ENCODE measurements at regions not wholly inside any gene's neighbourhood (a gene's known extent, or its start where the extent isn't known, plus 50 kb on each side); places are given as distances from the start of the nearest gene placed in this dataset.

GRCh38 chr21:28091466-28091865, 901.2 kb downstream of the LTN1 start:
- no peak for TF ChIP-seq CTCF (IDR thresholded peaks at IDR 0.05)
- TF ChIP-seq POLR2A (IDR thresholded peaks at IDR 0.05): no peak
